GM21367 (cell line): ENCODE measurements at regions not wholly inside any gene's neighbourhood (a gene's known extent, or its start where the extent isn't known, plus 50 kb on each side); places are given as distances from the start of the nearest gene placed in this dataset.

Experiments used
- ATAC-seq: cut with Tn5 transposase; IDR thresholded peaks from one replicate; pipeline ENCODE4 v1.9.1; 2021; ENCODE audit not compliant: unreplicated experiment

DNA sequence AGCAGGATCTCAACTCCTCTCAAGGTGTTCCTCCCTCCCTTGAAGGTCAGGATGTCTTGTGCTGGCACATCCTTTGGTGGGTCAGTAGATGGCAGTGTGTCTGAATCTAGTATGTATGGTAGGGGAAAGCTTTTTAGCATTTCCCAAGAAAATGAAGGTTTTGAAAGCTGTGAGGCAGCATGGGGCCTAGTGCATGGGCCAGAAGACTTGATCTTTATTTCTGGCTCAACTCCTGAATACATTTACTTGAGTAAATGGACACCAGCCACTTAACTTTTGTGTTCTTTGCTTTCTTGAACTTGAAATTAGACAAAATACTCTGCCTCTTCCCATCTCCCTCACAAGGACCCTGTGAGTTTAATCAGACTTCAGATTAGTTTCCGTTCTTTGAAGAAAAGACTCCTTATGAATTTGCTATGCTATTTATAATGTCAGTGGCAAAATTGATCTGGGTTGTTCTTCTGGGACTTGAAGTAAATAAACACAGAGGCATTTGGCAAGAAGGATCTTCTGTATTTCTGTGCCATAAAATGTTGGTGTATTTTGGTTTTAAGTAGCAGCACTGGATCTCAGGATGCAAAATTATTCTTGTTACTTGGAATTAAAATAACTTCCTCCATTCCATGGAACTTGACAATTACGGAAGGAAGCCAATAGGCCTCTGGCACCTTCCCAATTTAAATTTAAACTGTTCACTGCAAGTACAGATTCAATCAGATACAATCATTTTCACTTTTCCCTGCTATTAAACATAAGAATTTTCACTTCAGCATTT, 288.8 kb downstream of the CASP12 start:
- ATAC-seq: peak; percentile 94

- no peak for ATAC-seq
Observed at GRCh38 chr11:104602643-104603042, 295.6 kb downstream of the CASP12 start.

GRCh38 chr11:104594228-104594958, 303.9 kb downstream of the CASP12 start:
- ATAC-seq: no peak

- no peak for ATAC-seq
Observed at GRCh38 chr11:104588970-104589369, 309.3 kb downstream of the CASP12 start.

- ATAC-seq: no peak
Observed at GRCh38 chr11:104588446-104588845, 309.8 kb downstream of the CASP12 start.

- no peak for ATAC-seq
Observed at GRCh38 chr11:104584823-104585222, 313.4 kb downstream of the CASP12 start.

DNA sequence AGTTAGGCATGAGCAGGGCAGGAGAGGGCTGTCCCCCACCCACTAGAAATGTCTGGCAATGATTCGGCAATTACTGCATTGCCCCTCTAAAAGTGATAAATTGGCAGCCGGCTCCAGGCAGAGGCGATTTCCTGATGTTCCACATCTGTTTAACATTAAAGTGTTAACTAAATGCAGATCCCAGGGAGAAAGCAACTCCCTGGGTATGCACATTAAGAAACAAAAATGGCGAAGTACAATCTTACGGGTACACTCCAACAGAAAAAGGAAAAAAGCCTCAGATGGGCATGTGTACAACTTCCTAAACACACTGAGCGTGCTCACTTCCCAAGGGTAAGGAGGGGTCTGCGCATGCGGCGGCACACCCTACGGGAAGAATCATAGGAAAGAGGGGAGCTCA, 314.4 kb downstream of the CASP12 start:
- no peak for ATAC-seq

DNA sequence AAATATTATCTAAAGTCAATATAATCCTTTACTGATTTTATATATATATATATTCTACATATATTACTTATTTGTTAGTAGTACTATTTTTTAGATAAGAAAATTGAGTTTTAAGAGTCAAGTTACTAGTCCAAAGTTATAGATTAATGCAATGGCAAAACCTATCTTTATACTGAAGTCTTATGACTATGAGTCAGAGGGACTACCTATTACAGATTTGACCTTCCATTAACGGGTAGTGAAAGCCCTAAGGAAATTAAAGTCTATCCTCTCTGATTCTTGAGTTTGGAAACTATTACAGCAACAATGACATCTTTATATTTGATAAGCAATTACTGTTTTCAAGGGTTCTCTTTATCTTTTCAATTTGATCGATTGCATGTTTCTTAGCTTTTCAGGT, 315.8 kb downstream of the CASP12 start:
- ATAC-seq: no peak

DNA sequence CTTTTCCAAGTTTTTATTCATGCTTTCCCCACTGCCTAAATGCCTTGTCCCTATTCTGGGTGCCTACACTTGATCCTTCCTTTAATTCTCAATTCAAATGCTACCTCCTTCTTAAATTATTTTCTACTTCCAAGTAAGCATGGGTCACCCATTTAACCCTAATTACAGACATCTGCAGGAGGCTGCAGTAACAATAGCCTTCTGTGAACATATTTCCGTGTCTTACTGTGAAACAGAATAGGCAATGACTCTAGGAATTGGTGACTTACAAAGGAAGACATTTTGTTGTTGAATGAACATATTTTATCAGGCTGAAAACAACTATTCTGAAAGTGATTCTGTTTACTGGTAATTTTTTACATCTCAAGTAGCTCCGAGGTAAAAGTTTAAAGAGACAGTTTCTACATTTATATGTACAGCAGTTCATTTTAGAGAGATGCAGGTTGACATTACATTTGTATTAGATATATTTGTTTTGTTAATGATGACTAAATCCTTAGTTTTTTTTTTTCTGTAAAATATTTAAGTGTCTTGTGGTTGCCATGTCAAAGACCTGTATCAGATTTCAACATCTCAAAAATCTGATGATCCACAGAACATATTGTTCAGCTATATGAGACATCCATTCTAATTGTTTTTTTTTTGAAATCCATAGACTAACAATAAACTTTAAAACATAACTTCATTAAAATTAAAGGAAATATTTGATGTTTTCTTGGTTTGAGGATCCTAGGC, 316.8 kb downstream of the CASP12 start:
- ATAC-seq: no peak

GRCh38 chr11:104573441-104573990, 324.7 kb downstream of the CASP12 start:
- ATAC-seq: no peak

- no peak for ATAC-seq
Observed at GRCh38 chr11:104572279-104572678, 326.0 kb downstream of the CASP12 start.

- ATAC-seq: no peak
Observed at GRCh38 chr11:104570078-104570701, 328.1 kb downstream of the CASP12 start.

DNA sequence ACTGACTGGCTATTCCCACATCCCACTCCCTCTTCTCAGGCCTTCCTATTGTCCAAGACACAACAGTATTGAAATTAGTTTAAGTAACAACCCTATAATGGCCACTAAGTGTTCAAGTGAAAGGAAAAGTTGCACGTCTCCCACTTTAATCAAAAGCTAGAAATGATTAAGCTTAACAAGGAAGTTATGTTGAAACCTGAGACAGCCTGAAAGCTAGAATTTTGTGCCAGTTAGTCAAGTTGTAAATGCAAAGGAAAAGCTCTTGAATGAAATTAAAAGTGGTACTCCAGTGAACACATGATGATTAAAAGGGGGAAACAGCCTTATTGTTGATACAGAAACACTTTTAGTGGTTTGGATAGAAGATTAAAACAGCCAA, 332.7 kb downstream of the CASP12 start:
- ATAC-seq: no peak

DNA sequence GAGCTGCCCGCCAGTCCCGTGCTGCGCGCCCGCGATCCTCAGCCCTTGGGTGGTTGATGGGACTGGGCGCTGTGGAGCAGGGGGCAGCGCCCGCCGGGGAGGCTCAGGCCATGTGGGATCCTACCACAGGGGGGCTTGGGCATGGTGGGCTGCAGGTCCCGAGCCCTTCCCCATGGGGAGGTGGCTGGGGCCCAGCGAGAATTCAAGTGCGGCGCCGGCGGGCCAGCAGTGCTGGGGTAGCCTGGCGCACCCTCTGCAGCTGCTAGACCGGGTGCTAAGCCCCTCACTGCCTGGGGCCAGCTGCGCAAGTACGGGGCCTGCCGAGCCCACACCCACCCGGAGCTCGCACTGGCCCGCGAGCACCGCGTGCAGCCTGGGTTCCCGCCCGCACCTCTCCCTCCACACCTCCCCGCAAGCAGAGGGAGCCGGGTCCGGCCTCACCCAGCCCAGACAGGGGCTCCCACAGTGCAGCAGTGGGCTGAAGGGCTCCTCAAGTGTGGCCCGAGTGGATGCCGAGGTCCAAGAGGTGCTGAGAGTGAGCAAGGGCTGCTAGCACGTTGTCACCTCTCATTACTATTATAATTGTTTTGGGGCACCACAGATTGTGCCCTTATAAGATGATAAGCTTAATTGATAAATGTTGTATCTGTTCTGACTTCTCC, 333.2 kb downstream of the CASP12 start:
- no peak for ATAC-seq

GRCh38 chr11:104556606-104557301, 341.5 kb downstream of the CASP12 start:
- ATAC-seq: no peak

DNA sequence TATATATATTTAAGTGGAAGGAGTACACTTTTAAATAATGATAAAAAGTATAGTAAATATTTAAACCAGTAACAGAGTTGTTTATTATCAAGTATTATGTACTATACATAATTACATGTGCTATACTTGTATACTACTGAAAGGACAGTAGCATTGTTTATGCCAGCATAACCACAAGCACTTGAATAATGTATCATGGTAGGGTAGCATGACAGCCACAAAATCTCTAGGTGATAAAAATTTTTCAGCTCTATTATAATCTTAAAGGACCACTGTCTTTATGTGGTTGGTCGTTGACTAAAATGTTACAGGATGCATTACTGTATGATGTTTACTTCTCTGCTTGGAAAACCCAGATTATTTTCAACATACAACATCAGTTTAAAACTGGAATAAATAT, 349.2 kb downstream of the CASP12 start:
- no peak for ATAC-seq

DNA sequence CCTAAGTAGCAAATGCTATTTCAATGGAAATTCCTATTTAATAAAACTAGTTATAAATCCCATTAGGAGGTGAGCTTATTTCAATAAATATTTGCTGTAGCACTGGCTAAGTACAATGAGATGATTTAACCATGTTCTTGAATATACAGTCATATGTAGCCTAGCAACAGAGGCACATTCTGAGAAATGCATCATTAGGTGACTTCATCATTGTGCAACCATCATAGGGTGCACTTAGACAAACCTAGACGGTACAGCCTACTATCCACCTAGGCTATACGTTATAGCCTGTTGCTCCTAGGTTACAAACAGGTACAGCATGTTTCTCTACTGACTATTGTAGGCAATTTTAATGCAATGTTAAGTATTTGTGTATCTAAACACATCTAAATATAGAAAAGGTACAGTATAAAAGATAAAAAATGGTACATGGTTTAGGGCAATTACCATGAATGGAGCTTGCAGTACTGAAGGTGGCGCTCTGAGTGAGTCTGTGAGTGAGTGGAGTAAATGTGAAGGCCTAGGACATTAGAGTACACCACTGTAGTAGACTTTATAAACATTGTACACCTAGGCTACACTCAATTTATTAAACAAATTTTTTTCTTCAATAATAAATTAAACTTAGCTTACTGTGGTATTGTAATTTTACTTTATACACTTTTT, 350.1 kb downstream of the CASP12 start:
- no peak for ATAC-seq

- ATAC-seq: no peak
Observed at GRCh38 chr11:104546501-104546900, 351.8 kb downstream of the CASP12 start.

GRCh38 chr11:104541701-104542100, 356.6 kb downstream of the CASP12 start:
- no peak for ATAC-seq
